VCaP (cell line): ENCODE measurements at regions not wholly inside any gene's neighbourhood (a gene's known extent, or its start where the extent isn't known, plus 50 kb on each side); places are given as distances from the start of the nearest gene placed in this dataset.

Source experiments
- H3K27ac ChIP-seq: fragments of 450-650 bp; 2 replicates; pipeline ENCODE4 v1.5.1; 2017
- TF ChIP-seq, protein P1 (sequence below): fragments of 450-650 bp; conservative IDR thresholded peaks from 2 replicates; pipeline ENCODE4 v1.5.1; 2017; ENCODE audit warnings: mild to moderate bottlenecking, moderate library complexity

DNA sequence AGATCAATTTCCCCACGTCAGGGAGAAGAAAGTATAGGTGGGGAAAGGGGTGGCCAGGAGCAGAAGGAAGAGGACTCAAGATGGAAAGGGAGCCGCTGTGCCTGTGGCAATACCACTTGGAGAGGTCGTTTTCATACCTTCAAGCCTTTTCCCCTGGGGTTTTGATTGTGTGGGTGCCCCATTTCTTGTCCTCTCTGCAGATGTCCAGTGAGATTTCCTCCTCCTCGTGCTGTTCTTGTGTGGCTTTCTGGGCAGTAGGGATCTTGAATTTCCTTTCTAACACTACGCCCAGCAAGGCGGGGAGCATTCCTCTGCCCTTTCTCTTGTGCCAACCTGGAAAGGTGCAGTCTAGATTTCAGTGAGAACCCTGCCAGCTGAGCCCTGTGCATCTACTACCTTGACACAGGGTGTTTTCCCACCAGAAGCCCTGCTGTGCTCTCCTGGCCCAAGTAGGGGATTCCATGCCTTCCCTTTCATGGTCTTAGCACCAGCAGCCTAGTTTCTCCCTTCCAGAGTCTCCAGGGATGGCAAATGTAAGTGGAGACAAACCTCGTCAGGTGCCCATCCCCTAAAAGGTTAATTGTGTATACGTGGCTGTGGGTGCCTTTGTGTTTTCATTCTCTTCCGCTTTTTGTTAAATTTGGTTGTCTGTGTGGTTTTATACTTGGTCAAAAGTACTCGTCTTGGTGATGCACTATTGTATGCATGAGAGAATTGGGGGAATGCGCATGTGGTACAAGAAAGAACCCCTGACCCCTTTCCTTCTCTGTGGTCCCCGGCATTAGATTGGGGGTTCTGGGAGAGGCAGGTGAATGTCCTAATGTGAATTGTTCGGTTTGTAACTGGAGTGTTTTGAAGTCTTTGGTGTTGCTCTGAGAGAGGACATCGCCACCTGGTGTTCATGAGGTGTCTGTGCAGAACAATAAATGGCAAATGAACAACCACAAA is 71.4 kb upstream of the MPEG1 start:
- H3K27ac ChIP-seq, result no peak overlapping the region

DNA sequence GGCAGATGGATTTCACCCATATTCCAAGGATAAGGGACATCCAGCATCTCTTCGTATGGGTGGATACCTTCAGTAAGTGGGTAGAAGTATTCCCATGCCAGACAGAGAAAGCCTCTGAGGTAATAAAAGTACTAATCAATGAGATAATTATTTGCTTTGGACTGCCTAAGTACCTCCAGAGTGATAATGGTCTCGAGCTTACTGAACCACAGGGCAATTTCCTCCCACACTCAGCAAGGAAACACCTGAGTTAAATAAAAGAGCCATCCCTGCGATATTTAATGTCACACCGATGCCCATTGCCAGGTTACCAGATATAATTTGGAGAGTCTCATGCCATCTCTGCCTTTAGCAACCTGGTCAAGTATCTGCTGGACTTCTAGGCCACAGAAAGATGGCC is 70.6 kb upstream of the MPEG1 start:
- H3K27ac ChIP-seq, result no peak overlapping the region
- TF ChIP-seq, protein P1, sequence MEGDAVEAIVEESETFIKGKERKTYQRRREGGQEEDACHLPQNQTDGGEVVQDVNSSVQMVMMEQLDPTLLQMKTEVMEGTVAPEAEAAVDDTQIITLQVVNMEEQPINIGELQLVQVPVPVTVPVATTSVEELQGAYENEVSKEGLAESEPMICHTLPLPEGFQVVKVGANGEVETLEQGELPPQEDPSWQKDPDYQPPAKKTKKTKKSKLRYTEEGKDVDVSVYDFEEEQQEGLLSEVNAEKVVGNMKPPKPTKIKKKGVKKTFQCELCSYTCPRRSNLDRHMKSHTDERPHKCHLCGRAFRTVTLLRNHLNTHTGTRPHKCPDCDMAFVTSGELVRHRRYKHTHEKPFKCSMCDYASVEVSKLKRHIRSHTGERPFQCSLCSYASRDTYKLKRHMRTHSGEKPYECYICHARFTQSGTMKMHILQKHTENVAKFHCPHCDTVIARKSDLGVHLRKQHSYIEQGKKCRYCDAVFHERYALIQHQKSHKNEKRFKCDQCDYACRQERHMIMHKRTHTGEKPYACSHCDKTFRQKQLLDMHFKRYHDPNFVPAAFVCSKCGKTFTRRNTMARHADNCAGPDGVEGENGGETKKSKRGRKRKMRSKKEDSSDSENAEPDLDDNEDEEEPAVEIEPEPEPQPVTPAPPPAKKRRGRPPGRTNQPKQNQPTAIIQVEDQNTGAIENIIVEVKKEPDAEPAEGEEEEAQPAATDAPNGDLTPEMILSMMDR, result no peak

More for the DNA sequence above, 71.4 kb upstream of the MPEG1 start:
- TF ChIP-seq, protein P1, result peak; percentile 86

DNA sequence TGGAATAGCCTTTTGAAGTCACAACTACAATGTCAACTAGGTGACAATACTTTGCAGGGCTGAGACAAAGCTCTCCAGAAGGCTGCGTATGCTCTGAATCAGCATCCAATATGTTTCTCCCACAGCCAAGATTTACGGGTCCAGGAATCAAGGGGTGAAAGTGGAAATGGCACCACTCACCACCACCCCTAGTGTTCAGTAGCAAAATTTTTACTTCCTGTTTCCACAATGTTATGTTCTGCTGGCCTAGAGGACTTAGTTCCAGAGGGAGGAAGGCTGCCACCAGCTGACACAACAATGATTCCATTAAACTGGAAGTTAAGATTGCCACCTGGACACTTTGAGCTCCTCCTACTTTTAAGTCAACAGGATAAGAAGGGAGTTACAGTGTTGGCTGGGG is 68.5 kb upstream of the MPEG1 start:
- no peak overlapping the region for H3K27ac ChIP-seq
- TF ChIP-seq, protein P1, result no peak

DNA sequence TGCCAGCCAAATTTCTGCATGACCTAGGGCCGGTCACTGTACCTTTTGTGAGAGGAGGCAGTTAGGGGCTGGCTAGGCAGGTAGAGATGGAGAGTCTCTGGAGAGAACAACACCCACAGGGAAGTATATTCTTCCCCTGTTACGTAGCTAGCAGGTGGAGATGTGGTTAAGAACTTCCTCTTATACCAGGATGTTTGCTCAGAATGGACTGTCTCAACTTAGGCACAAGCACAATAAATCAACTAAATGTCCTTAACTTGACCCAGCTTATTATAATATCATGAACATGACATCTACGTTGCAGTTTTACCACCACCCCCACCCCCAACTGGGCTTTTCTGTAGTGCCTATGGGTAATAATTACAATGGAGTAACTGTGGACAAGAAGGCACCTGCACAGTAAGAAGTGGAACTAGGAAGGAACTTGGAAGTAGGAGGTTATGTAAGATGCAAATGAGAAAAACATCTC is 60.7 kb upstream of the MPEG1 start:
- TF ChIP-seq, protein P1, result no peak
- H3K27ac ChIP-seq, result no peak overlapping the region

DNA sequence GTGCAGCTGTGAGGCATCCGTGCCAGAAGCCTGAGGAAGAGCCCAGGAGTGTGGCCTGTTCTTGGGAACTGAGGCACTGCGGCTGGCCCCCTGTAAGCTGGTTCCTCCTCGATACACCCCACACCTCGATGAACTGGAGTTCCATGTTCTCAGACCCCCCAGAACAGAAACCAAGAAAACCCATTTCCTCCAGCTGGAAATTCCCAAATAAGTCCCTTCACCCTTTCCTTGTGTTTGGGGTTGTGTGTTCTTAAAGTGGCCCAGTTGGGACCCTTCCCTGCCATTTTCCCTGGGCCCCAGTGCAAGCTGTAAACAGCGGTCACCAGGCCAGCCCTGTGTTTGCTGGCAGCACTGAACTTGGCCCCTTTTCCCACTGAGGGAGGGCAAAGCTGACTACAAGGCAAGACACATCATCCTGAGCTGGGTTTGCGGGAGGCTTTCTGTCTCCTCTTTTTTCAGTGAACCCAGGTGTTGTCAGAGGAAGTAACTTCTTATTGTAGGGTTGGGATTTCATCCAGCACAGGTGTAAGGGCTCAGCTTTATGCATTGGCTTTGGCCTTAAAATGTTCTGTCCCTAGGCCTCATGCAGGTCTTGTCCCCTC is 60.1 kb upstream of the MPEG1 start:
- no peak overlapping the region for H3K27ac ChIP-seq
- TF ChIP-seq, protein P1, result no peak

DNA sequence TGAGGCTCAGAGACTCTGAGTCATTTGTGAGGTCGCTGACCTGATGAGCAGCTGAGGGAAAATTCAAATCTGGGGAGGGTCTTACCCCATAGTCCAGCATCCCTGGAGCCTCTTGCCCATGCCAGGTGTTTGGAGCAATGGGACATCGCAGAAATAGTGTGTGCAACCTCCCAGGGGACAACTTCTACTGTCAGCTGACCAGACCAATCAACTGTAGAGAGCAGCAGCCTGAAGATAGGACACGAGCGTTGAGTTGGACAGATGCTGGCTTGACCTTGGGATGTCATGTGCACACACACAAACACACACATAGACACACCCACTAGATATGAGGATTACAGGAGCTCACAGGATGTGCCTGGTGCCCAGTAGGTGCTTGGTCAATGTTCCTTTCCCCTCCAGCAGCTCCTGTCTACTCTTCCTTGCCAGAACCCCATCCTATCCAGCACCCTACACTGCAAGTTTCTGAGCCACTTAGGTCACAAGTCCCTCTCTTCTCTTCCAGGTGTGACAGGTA is 59.1 kb upstream of the MPEG1 start:
- TF ChIP-seq, protein P1, result no peak
- no peak overlapping the region for H3K27ac ChIP-seq

DNA sequence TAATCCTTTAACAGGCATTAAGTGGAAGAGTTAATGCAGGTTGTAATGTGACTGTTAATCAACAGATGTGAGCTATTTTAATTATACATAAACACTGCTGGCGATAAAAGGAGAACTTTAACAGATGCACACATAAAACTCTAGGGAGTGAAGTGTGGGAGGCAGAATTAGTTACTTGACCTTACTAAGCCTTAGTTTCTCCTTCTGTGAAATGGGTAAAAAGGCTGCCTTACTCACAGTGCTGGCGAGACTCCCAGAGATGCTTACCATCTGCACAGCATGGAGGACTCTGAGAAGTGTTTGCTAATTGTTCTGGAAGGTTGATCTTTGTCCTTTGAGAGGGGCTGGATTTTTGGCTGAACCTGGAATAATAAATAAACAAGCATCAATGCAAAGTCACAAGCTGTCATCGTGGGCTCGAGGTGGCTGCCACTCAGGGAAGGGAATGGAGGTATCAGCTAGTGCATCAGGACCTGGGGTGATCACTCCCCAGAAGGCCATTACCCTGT is 58.6 kb upstream of the MPEG1 start:
- TF ChIP-seq, protein P1, result no peak
- no peak overlapping the region for H3K27ac ChIP-seq
